NCI-H2196 (cell line): ENCODE measurements at regions not wholly inside any gene's neighbourhood (a gene's known extent, or its start where the extent isn't known, plus 50 kb on each side); places are given as distances from the start of the nearest gene placed in this dataset.

Source experiments
- DNase-seq: peaks from one replicate; lab custom pipeline; 2025; ENCODE audit not compliant: unreplicated experiment; lab: John Stamatoyannopoulos, UW

- DNase-seq: no peak
Measured at GRCh38 chr4:135605076-135605475, 1403.5 kb upstream of the PABPC4L start.

DNA sequence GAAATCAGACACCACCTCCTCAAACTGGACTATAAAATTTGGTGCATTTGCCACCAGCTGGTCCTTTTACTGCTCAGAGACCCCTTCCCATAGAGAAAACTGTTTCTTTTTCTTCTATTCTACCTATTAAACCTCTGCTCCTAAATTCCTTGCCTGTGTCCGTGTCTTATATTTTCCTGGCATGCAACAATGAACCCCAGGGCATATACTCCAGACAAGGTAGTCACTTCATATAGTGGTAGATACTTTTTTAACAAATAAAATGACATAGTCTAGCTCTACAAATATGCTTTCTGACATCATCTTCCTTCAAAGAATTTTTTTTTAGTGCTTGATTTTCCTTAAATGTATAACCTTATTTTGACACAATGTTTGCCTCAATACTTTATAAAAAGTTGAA lies 1402.9 kb upstream of the PABPC4L start:
- DNase-seq: no peak

- DNase-seq: no peak
Measured at GRCh38 chr4:135601351-135601750, 1399.8 kb upstream of the PABPC4L start.

- no peak for DNase-seq
Measured at GRCh38 chr4:135598151-135598550, 1396.6 kb upstream of the PABPC4L start.

DNA sequence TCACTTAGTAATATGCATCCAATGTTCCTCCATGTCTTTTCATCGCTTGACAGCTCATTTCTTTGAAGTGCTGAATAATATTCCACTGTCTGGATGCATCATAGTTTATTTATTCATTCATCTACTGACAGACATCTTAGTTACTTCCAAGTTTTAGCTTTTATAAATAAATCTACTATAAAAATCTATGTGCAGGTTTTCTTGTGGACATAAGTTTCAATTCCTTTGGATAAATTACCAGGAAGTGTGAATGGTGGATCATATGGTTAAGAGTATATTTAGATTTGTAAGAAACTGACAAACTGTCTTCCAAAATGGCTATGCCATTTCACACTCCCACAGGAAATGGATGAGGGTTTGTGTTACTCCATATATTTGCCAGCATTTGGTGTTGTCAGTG lies 1392.9 kb upstream of the PABPC4L start:
- no peak for DNase-seq

- no peak for DNase-seq
Measured at GRCh38 chr4:135575041-135575440, 1373.5 kb upstream of the PABPC4L start.

DNA sequence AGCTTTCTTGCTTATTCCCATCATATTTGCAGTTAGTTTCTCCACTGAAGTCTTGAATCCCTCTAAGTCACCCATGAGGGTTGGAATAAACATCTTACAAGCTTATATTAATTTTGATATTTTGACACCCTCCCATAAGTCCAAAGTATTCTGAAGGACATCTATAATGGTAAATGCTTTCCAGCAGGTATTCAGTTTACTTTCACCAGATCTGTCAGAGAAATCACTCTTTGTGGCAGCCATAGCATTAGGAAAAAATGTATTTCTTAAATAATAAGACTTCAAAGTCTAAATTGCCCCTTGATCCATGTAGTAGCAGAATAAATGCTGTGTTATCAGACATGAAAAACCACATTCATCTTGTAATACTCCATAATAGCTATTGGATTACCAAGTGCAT lies 1371.7 kb upstream of the PABPC4L start:
- no peak for DNase-seq

DNA sequence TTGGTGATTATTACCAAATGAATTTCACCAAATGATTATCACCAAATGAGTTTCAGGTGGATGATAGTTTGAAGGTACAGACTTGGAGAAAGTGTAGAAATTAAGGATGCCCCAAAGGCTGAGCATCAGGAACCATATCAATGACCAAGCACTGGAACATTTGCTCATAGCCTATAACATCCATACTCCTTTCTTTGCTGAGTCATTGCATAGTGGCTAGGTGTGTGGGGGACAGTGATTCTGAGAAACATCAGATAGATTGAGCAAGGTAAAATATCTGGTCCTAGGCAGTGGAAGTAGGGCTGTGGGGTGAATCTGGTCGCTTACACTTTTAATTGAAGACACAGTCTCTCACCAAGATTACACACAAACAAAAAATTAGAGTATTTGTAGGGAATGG lies 1362.5 kb upstream of the PABPC4L start:
- DNase-seq: no peak

DNA sequence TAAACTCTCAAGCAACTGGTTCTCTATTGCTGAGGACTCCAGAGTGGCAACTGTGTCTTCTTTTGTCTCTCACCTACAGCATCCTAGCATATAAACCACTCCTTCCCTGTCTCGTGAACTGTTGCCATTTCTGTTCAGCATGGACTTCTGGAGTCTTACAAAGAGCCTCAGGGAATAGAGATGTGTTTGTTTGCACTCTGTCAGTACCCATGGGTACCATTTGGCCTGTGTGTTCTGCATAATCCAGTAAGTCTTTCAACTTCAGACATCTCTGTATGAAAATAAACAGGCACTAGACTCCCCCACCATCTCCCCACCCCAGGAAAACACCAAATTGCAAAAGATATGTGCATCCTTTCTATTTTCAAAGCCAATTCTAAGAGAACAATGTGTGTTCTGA lies 1351.6 kb upstream of the PABPC4L start:
- DNase-seq: no peak

DNA sequence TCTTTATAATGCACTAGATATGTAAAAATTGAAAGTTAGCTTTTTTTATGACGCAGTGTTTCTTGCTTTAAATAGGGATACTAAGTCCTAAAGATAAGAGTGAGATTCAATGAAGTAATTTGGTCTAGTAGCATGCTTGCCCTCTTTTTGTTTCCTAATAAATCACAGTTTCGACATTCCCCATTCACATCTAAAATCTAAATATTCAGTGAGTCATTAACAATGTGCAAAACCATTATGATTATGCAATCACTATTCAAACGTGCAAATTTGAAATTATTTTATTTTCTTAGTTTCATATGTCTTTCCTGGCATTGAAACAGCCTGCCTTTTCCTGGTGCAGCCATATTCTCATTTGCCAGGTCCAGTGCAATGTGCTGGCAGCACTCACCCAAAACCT lies 1350.5 kb upstream of the PABPC4L start:
- DNase-seq: no peak

DNA sequence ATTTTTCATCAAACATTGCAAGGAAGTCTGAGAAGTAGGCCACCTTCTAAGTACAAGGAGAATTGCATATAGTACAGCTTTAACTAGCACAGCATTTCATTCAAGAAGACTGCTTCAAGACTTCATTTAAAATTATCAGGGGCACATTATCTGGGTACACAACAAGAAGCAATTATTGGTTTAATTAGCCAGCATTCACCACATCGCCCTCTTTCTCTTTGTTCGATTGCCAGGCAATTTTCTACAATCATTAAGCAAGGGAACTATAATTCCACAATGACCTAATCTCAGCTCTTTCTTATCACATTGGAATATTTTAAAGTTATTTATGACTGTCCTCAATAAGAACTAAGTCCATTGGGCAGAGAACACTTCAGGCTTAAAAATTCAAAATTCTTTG lies 1347.1 kb upstream of the PABPC4L start:
- DNase-seq: no peak

- DNase-seq: no peak
Measured at GRCh38 chr4:135545616-135546317, 1344.2 kb upstream of the PABPC4L start.

DNA sequence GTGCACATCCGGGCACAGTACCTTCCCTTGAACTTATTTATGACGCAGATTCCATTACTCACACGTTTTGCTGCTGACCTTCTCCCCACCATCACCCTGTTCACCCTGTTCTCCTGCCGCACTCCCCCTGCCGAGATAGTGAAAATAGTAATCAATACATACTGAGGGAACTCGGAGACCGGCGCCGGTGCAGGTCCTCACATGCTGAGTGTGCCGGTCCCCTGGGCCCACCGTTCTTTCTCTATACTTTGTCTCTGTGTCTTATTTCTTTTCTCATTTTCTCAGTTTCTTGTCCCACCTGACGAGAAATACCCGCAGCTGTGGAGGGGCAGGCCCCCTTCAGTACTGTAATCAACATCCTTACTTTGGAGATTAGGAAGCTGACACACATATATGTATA lies 1337.1 kb upstream of the PABPC4L start:
- no peak for DNase-seq

DNA sequence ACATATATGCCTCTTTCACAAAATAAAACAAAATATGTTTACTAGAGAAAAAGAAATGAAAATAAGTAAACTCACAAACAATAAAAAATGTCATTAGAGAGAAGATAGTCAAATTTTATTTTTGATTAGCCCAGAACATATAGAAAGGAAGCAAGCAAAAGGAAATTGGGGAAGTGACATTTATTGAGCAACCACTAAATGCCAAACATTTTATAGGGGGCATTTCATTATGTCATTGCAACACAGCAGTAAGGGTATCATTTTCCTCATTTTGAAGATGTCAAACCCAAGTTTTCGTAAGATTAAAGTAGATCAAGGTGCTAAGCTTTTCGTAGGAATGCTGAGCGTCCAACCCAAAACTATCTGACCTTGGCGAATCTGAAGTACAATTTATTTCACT lies 1331.5 kb upstream of the PABPC4L start:
- DNase-seq: no peak

GRCh38 chr4:135532132-135532531 lies 1330.5 kb upstream of the PABPC4L start:
- no peak for DNase-seq

GRCh38 chr4:135515295-135515694 lies 1313.7 kb upstream of the PABPC4L start:
- DNase-seq: no peak

DNA sequence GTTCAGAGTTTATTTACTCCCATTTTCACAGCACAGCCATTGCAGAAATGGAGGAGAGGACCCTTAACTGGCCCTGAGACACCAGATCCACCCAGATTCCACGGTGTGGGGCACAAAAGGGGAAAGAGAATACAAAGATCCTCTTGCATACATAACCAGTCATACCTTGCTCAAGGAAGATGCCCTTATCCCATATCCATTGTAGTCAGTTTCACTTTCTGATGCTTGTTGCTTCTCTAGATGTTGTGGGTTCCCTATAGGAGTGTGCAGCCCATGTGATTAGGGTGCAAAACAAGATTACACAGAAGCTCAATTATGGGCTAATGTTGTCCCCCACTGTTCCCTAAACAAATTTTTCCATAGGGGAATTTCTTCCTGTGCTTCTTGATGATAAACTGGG lies 1309.0 kb upstream of the PABPC4L start:
- no peak for DNase-seq

DNA sequence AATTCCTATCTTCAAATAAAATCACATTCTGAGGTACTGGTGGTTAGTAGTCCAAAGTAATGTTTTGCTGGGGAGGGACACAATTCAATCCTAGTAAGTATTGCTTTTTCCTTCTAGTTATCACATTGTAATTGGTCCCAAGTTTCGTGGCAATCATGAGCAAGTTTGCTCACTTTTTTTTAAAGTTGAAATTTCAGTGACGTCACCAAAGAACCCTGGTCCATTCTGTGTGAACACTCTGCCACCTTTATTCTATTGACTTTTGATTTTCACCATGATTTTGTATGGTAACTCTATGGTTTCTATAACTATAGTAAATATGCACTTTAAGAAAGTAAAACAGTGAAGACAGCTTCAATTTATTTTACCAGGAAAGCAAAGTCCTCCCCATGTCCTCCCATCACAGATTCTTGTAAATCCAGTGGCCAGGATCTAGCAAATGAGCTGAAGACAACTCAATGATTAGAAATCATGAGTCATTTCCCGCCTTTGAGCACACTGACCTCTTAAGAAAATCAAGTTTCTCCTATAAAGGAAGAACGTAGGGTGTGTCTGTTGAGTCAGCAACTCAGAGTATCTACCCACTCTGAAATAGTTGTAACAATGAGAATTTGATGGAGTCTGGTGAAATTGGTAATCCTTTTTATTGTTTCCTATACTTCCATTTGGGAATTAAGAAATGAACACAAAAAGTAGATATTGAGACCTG lies 1306.6 kb upstream of the PABPC4L start:
- no peak for DNase-seq

GRCh38 chr4:135497563-135498152 lies 1296.1 kb upstream of the PABPC4L start:
- no peak for DNase-seq

GRCh38 chr4:135492439-135492838 lies 1290.8 kb upstream of the PABPC4L start:
- DNase-seq: no peak

GRCh38 chr4:135485371-135485770 lies 1283.8 kb upstream of the PABPC4L start:
- DNase-seq: no peak

GRCh38 chr4:135476272-135476671 lies 1274.7 kb upstream of the PABPC4L start:
- no peak for DNase-seq
